C4-2B (cell line): ENCODE measurements at regions not wholly inside any gene's neighbourhood (a gene's known extent, or its start where the extent isn't known, plus 50 kb on each side); places are given as distances from the start of the nearest gene placed in this dataset.

ENCODE experiments used
- ZFX ChIP-seq: fragments of 450-650 bp; IDR thresholded peaks from 2 replicates; pipeline ENCODE4 v1.6.1; 2017
- TF ChIP-seq, protein P1 (sequence below): fragments of 450-650 bp; conservative IDR thresholded peaks from 2 replicates; pipeline ENCODE4 v1.5.1; 2017; ENCODE audit warnings: mild to moderate bottlenecking

DNA sequence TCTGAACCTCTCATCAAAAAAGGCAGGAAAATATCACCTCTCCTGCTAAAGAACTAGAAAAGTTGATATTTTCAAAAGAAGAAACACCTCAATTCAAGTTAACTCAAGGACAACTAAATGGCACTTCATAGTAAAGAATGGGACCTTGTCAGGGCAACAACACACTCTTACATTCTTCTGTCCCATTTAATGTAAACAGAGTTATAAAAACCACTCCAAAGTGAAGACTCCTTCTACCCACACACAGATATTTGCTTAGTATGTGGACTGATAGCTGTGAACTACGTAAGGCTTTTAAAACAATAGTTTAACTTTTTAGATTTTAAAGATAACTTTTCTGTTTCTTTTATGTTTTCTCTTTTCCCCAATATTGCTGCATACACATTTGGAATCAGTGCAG is 118.3 kb downstream of the ZNF37A start:
- TF ChIP-seq, protein P1, sequence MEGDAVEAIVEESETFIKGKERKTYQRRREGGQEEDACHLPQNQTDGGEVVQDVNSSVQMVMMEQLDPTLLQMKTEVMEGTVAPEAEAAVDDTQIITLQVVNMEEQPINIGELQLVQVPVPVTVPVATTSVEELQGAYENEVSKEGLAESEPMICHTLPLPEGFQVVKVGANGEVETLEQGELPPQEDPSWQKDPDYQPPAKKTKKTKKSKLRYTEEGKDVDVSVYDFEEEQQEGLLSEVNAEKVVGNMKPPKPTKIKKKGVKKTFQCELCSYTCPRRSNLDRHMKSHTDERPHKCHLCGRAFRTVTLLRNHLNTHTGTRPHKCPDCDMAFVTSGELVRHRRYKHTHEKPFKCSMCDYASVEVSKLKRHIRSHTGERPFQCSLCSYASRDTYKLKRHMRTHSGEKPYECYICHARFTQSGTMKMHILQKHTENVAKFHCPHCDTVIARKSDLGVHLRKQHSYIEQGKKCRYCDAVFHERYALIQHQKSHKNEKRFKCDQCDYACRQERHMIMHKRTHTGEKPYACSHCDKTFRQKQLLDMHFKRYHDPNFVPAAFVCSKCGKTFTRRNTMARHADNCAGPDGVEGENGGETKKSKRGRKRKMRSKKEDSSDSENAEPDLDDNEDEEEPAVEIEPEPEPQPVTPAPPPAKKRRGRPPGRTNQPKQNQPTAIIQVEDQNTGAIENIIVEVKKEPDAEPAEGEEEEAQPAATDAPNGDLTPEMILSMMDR = no peak
- TF ChIP-seq ZFX = no peak
